RWPE2 (cell line): ENCODE measurements at regions not wholly inside any gene's neighbourhood (a gene's known extent, or its start where the extent isn't known, plus 50 kb on each side); places are given as distances from the start of the nearest gene placed in this dataset.

ENCODE experiments used
- ATAC-seq: fragments of 200-7000 bp; cut with Tn5 transposase; 3 replicates; pipeline ENCODE4 v1.9.1; 2021; ENCODE audit warnings: low read depth
- DNase-seq: peaks from one replicate; pipeline ENCODE4 v3.0.0-alpha.2; 2020; ENCODE audit warnings: low spot score
- H3K27ac ChIP-seq: fragments of 450-650 bp; 2 replicates; pipeline ENCODE4 v1.5.1; 2017; ENCODE audit warnings: mild to moderate bottlenecking; ENCODE audit not compliant: poor library complexity, severe bottlenecking
- H3K27me3 ChIP-seq: fragments of 250-450 bp; sonication (Bioruptor Pico); 2 replicates; pipeline ENCODE4 v1.5.1; 2021; ENCODE audit warnings: mild to moderate bottlenecking, moderate library complexity; ENCODE audit not compliant: insufficient read depth, poor library complexity, severe bottlenecking
- H3K36me3 ChIP-seq: fragments of 250-450 bp; sonication (Bioruptor Pico); 2 replicates; pipeline ENCODE4 v1.5.1; 2020; ENCODE audit warnings: low read depth, mild to moderate bottlenecking, moderate library complexity
- H3K4me1 ChIP-seq: fragments of 250-450 bp; sonication (Bioruptor Pico); 2 replicates; pipeline ENCODE4 v1.5.1; 2021; ENCODE audit warnings: mild to moderate bottlenecking, moderate library complexity; ENCODE audit not compliant: insufficient read depth, poor library complexity, severe bottlenecking
- H3K4me3 ChIP-seq: fragments of 250-450 bp; sonication (Bioruptor Pico); 2 replicates; pipeline ENCODE4 v1.5.1; 2021; ENCODE audit warnings: mild to moderate bottlenecking, moderate library complexity; ENCODE audit not compliant: severe bottlenecking
- H3K9me3 ChIP-seq: fragments of 250-450 bp; sonication (Bioruptor Pico); 2 replicates; pipeline ENCODE4 v1.5.1; 2021; ENCODE audit warnings: mild to moderate bottlenecking, moderate library complexity; ENCODE audit not compliant: severe bottlenecking
- TF ChIP-seq, protein P1 (sequence below): fragments of 450-650 bp; IDR thresholded peaks from one replicate; pipeline ENCODE4 v1.5.1; 2017; ENCODE audit warnings: mild to moderate bottlenecking, moderate library complexity; ENCODE audit not compliant: poor library complexity, severe bottlenecking

DNA sequence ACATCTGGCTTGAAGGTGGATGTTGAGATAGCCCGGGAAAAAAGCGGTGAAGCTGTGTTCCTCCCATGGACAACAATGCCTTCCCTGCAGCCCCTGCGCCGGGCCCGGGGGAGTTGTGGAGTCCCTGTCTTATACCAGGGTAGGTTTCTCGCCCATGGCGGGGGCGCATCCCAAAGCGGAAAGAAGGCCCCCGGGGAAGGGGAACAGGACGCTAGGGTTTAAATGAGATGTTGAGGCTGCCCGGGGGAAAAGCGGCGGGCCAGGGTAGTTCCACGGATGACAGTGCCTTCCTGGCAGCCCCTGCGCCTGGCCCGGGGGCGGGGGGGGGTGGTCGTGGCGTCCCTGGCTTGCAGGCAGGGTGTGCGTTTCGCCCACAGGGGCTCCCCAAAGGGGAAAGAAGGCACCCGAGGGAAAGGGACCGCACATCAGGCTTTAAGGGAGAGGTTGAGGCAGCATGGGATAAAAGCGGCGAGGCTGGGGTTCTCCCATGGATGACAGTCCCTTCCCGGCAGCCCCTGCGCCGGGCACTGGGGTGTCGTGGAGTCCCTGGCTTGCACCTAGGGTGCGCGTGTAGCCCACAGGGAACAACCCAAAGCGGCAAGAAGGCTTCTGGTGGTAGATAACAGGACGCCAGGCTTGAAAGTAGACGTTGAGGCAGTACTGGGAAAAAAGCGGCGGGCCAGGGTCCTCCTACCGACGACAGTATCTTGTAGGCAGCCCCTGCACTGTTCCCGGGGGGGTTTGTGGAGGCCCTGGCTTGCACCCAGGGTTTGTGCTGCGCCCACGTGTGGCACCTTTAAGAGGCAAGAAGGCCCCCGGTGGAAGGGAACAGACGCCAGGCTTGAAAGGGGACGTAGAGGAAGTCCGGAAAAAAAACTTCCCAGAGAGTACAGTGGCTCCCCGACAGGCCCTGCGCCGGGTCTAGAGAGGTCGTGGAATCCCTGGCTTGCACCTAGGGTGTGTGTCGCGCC, 160.8 kb upstream of the ALG10B start:
- H3K36me3 ChIP-seq: no peaks in the 10 kb centered on the region
- TF ChIP-seq, protein P1, sequence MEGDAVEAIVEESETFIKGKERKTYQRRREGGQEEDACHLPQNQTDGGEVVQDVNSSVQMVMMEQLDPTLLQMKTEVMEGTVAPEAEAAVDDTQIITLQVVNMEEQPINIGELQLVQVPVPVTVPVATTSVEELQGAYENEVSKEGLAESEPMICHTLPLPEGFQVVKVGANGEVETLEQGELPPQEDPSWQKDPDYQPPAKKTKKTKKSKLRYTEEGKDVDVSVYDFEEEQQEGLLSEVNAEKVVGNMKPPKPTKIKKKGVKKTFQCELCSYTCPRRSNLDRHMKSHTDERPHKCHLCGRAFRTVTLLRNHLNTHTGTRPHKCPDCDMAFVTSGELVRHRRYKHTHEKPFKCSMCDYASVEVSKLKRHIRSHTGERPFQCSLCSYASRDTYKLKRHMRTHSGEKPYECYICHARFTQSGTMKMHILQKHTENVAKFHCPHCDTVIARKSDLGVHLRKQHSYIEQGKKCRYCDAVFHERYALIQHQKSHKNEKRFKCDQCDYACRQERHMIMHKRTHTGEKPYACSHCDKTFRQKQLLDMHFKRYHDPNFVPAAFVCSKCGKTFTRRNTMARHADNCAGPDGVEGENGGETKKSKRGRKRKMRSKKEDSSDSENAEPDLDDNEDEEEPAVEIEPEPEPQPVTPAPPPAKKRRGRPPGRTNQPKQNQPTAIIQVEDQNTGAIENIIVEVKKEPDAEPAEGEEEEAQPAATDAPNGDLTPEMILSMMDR: no peak
- peak; percentile 65 for DNase-seq
- no peak overlapping the region for H3K4me3 ChIP-seq
- H3K9me3 ChIP-seq: no peaks in the 10 kb centered on the region
- H3K4me1 ChIP-seq: no peaks in the 10 kb centered on the region
- no peaks in the 10 kb centered on the region for H3K27me3 ChIP-seq
- no peak for ATAC-seq
- no peak overlapping the region for H3K27ac ChIP-seq

DNA sequence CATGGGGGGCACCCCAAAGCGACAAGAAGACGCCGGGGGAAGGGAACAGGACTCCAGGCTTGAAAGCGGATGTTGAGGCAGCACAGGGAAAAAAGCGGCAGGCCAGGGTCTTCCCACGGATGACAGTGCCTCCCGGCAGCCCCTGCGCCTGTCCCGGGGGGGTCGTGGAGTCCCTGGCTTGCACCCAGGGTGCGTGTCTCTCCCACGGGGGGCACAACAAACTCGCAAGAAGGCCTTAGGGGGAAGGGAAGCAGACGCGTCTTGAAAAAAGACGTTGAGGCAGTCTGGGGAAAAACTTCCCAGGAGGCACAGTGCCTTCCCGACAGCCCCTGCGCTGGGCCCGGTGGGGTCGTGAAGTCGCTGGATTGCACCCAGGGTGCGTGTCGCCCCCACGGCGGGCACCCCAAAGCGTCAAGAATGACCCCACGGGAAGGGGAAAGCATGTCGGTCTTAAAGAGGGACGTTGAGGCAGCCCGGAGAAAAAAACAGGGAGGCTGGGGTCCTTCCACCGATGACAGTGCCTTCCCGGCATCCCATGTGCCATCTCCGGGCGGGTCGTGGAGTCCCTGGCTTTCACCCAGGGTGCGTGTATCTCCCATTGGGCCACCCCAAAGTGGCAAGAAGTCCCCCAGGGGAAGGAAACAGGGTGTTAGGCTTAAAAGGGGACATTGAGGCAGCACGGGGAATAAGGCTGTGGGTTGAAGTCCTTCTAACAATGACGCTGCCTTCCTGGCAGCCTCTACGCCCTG, 159.9 kb upstream of the ALG10B start:
- H3K9me3 ChIP-seq: no peaks in the 10 kb centered on the region
- no peaks in the 10 kb centered on the region for H3K36me3 ChIP-seq
- H3K4me3 ChIP-seq: no peak overlapping the region
- TF ChIP-seq, protein P1: no peak
- H3K4me1 ChIP-seq: no peaks in the 10 kb centered on the region
- ATAC-seq (no peak), DNase-seq (no peak)
- no peaks in the 10 kb centered on the region for H3K27me3 ChIP-seq
- no peak overlapping the region for H3K27ac ChIP-seq

DNA sequence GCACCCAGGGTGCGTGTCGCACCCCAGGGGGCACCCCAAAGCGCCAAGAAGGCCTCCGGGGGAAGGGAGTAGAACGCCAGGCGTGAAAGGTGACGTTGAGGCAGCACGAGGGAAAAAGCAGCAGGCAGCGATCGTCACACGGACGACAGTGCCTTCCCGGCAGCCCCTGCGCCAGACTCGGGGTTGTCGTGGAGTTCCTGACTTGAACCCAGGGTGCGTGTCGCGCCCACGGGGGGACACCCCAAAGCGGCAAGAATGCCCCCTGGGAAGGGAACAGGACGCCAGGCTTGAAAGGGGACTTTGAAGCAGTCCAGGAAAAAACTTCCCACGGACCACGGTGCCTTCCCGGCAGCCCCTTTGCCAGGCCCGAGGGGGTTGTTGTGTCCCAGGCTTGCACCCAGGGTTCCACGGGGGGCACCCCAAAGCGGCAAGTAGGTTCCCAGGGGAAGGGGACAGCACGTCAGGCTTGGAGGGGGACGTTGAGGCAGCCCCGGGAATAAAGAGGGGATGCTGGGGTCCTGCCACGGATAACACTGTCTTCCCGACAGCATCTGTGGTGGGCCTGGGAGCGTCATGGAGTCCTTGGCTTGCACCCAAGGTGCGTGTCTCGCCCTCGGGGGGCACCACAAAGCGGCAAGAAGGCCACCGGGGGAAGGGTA, 159.2 kb upstream of the ALG10B start:
- no peak overlapping the region for H3K4me3 ChIP-seq
- H3K27me3 ChIP-seq: no peaks in the 10 kb centered on the region
- H3K4me1 ChIP-seq: no peaks in the 10 kb centered on the region
- ATAC-seq (no peak), DNase-seq (no peak)
- H3K27ac ChIP-seq: no peak overlapping the region
- no peaks in the 10 kb centered on the region for H3K9me3 ChIP-seq
- TF ChIP-seq, protein P1: no peak
- no peaks in the 10 kb centered on the region for H3K36me3 ChIP-seq

DNA sequence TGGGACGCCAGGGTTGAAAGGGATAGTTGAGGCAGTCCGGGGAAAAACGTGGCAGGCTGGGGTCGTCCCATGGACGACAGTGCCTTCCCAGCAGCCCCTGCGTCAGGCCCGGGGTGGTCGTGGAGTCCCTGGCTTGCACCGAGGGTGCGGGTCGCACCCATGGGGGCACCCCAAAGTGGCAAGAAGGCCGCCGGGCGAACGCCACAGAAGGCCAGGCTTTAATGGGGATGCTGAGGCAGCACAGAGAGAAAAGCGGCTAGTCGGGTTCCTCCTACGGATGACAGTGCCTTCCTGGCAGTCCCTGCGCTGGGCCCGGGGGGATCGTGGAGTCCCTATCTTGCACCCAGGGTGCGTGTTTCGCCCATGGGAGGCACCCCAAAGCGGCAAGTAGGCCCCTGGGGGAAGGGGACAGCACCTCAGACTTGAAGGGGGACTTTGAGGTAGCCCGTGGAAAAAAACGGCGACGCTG, 158.6 kb upstream of the ALG10B start:
- no peak overlapping the region for H3K4me3 ChIP-seq
- H3K36me3 ChIP-seq: no peaks in the 10 kb centered on the region
- no peak overlapping the region for H3K27ac ChIP-seq
- no peaks in the 10 kb centered on the region for H3K27me3 ChIP-seq
- TF ChIP-seq, protein P1: no peak
- no peaks in the 10 kb centered on the region for H3K9me3 ChIP-seq
- no peaks in the 10 kb centered on the region for H3K4me1 ChIP-seq
- DNase-seq: no peak
- ATAC-seq: no peak
